ENCODE measurements at regions not wholly inside any gene's neighbourhood (a gene's known extent, or its start where the extent isn't known, plus 50 kb on each side); places are given as distances from the start of the nearest gene placed in this dataset.

- H3K9me3 ChIP-seq (ENCODE audit: severe bottlenecking), result no peaks in the 10 kb centered on the region
- no peaks in the 10 kb centered on the region for H3K36me3 ChIP-seq
- H3K27me3 ChIP-seq (ENCODE audit: insufficient read depth, low read depth, severe bottlenecking), result no peaks in the 10 kb centered on the region
- H3K27ac ChIP-seq, result peak overlapping the region; percentile 62
- H3K4me3 ChIP-seq (ENCODE audit: low read depth, low read length), result no peak overlapping the region
- no peak for DNase-seq
- TF ChIP-seq CTCF (IDR thresholded peaks at IDR 0.05; ENCODE audit: low read depth, low read length), result no peak
Observed at GRCh38 chr10:110387617-110387982, 82.9 kb upstream of the SMNDC1 start.

- no peaks in the 10 kb centered on the region for H3K9me3 ChIP-seq (ENCODE audit: severe bottlenecking)
- H3K36me3 ChIP-seq, result no peaks in the 10 kb centered on the region
- no peaks in the 10 kb centered on the region for H3K27me3 ChIP-seq (ENCODE audit: insufficient read depth, low read depth, severe bottlenecking)
- DNase-seq, result peak; percentile 29
- no peak overlapping the region for H3K4me3 ChIP-seq (ENCODE audit: low read depth, low read length)
- TF ChIP-seq CTCF (IDR thresholded peaks at IDR 0.05; ENCODE audit: low read depth, low read length), result no peak
- H3K27ac ChIP-seq, result peak overlapping the region; percentile 62
Observed at GRCh38 chr10:110387983-110388686, 83.4 kb upstream of the SMNDC1 start.

GRCh38 chr10:110388687-110389052 lies 84.0 kb upstream of the SMNDC1 start:
- H3K27me3 ChIP-seq (ENCODE audit: insufficient read depth, low read depth, severe bottlenecking), result no peaks in the 10 kb centered on the region
- peak overlapping the region; percentile 62 for H3K27ac ChIP-seq
- H3K36me3 ChIP-seq, result no peaks in the 10 kb centered on the region
- TF ChIP-seq CTCF (IDR thresholded peaks at IDR 0.05; ENCODE audit: low read depth, low read length), result peak; percentile 58
- DNase-seq, result peak; percentile 79
- no peaks in the 10 kb centered on the region for H3K9me3 ChIP-seq (ENCODE audit: severe bottlenecking)
- no peak overlapping the region for H3K4me3 ChIP-seq (ENCODE audit: low read depth, low read length)

GRCh38 chr10:110389255-110389654 lies 84.5 kb upstream of the SMNDC1 start:
- Histone ChIP-seq H3K9me3 (ENCODE audit: severe bottlenecking) (no peaks in the 10 kb centered on the region), H3K4me3 (ENCODE audit: low read depth, low read length) (no peak overlapping the region), H3K36me3 (no peaks in the 10 kb centered on the region), H3K27ac (no peak overlapping the region; the same call in 1 of the 2 replicates), H3K27me3 (ENCODE audit: insufficient read depth, low read depth, severe bottlenecking) (no peaks in the 10 kb centered on the region)
- TF ChIP-seq CTCF (IDR thresholded peaks at IDR 0.05; ENCODE audit: low read depth, low read length), result no peak
- DNase-seq, result no peak

- Histone ChIP-seq H3K27me3 (ENCODE audit: insufficient read depth, low read depth, severe bottlenecking) (no peaks in the 10 kb centered on the region), H3K27ac (peak overlapping the region; percentile 92), H3K9me3 (ENCODE audit: severe bottlenecking) (no peaks in the 10 kb centered on the region), H3K4me3 (ENCODE audit: low read depth, low read length) (no peak overlapping the region), H3K36me3 (no peaks in the 10 kb centered on the region)
- no peak for TF ChIP-seq CTCF (IDR thresholded peaks at IDR 0.05; ENCODE audit: low read depth, low read length)
- DNase-seq, result no peak
Observed at GRCh38 chr10:110391541-110391940, 86.8 kb upstream of the SMNDC1 start.

- Histone ChIP-seq H3K36me3 (no peaks in the 10 kb centered on the region), H3K4me3 (ENCODE audit: low read depth, low read length) (no peak overlapping the region), H3K9me3 (ENCODE audit: severe bottlenecking) (no peaks in the 10 kb centered on the region), H3K27me3 (ENCODE audit: insufficient read depth, low read depth, severe bottlenecking) (no peaks in the 10 kb centered on the region), H3K27ac (peak overlapping the region; percentile 92)
- no peak for DNase-seq
- TF ChIP-seq CTCF (IDR thresholded peaks at IDR 0.05; ENCODE audit: low read depth, low read length), result no peak
Observed at GRCh38 chr10:110392121-110392520, 87.4 kb upstream of the SMNDC1 start.

Measured in WERI-Rb-1 (cell line).